H7 (cell line): ENCODE measurements at regions not wholly inside any gene's neighbourhood (a gene's known extent, or its start where the extent isn't known, plus 50 kb on each side); places are given as distances from the start of the nearest gene placed in this dataset.

Experiments
- DNase-seq: peaks from one replicate; pipeline ENCODE4 v3.0.0; 2012
- H3K27me3 ChIP-seq: 2 replicates; pipeline ENCODE4 v1.6.0; 2011; ENCODE audit warnings: mild to moderate bottlenecking, low read length; ENCODE audit not compliant: control insufficient read depth, insufficient read depth
- H3K36me3 ChIP-seq: replicated peaks from 2 replicates; pipeline ENCODE4 v1.5.1; 2011; ENCODE audit warnings: low read length; ENCODE audit not compliant: control insufficient read depth, insufficient read depth
- H3K4me3 ChIP-seq: 2 replicates; pipeline ENCODE4 v1.5.1; 2011; ENCODE audit warnings: low read depth, mild to moderate bottlenecking, control low read depth, low read length, moderate library complexity; ENCODE audit not compliant: insufficient read depth

GRCh38 chr10:62710182-62710581, 94.3 kb upstream of the ADO start:
- H3K36me3 ChIP-seq: no peaks in the 10 kb centered on the region
- no peak overlapping the region for H3K4me3 ChIP-seq
- H3K27me3 ChIP-seq: no peaks in the 10 kb centered on the region
- DNase-seq: no peak

DNA sequence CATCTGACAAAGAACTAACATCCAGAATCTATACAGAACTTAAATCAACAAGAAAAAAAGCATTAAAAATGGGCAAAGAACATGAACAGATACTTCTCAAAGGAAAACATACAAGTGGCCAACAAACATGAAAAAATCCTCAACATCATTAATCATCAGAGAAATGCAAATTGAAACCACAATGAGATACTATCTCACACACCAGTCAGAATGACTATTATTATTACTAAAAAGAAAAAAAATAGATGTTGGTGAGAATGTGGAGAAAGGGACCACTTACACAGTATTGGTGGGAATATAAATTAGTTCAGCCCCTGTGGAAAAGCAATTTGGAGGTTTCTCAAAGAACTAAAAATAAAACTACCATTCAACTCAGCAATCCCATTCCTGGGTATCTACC, 89.1 kb upstream of the ADO start:
- Histone ChIP-seq H3K27me3 (no peaks in the 10 kb centered on the region), H3K36me3 (no peaks in the 10 kb centered on the region), H3K4me3 (no peak overlapping the region)
- DNase-seq: no peak

DNA sequence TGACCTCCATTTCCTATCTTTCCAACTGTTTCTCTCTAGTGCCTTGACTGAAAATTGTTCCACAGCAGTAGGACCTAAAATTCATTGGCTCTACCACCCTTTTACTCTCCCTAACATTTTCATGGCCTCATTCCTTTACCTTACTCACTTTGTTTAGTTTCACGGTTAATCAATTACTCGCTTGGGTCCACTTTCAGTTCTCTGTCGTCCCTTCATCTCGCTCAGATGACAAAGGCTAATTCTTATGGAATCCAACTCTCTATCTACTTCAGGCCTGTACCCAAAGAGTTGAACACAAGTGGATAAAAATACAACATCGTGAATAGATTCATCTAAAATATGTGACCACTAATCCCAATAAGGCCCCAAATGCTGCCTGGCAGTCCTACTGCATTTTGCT, 85.9 kb upstream of the ADO start:
- H3K36me3 ChIP-seq: no peaks in the 10 kb centered on the region
- DNase-seq: no peak
- no peak overlapping the region for H3K4me3 ChIP-seq
- H3K27me3 ChIP-seq: no peaks in the 10 kb centered on the region

DNA sequence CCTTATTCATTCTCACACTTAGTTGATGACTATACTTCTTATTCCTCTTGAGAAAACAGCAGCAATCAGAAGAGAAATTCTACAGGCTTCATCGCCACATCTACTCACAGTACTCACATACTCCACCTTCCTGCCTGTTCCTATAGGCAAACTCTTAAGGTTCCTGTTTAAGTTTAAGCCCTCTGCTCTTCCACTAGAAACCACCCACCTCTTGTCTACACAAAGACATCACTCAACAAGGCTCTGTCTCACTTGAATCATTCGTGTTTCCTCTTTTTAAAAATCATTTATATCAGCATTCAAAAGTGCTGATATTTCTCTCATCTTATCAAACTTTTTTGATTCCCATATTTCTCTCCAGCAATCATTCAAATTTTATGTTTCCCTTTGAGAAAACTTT, 85.5 kb upstream of the ADO start:
- no peak overlapping the region for H3K4me3 ChIP-seq
- no peaks in the 10 kb centered on the region for H3K36me3 ChIP-seq
- no peak for DNase-seq
- H3K27me3 ChIP-seq: no peaks in the 10 kb centered on the region

DNA sequence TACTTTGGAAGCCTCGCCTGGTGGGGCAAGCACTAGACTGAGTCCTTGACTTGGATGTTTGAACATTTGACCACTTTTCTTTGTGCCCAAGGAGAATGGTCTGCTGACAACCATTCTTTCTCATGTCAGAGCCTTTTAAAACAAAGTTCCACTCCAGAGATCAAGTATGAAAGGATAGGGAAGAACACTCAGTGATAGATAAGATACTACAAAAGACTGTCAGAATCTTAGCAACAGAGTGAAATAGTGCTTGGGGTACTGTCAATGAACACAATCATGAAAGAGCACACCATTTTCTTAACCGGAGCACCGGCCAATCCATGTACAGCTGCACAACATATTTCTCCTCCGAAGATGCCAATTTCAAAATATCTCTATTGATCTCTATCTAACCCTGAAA, 82.8 kb upstream of the ADO start:
- no peaks in the 10 kb centered on the region for H3K36me3 ChIP-seq
- no peaks in the 10 kb centered on the region for H3K27me3 ChIP-seq
- H3K4me3 ChIP-seq: no peak overlapping the region
- no peak for DNase-seq

DNA sequence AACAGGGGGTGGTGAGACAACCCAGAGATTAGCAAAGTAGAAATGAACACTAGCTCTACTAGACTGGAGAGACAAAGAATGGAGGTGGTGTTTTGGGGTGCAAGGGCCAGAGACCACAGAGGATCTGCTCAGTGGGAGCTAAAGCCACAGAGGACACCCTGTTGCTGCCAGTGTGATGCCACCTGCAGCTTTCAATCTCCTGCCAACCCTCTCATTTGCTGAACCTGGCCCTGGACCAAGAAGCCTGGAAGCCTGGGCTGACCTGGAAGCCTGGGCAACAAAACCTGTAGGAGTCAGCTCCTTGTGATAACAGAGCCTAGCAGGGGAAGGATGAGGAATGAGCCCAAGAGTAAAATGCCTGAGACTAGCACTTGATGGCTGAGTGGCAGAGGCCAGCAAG, 81.1 kb upstream of the ADO start:
- Histone ChIP-seq H3K27me3 (no peaks in the 10 kb centered on the region), H3K36me3 (no peaks in the 10 kb centered on the region), H3K4me3 (no peak overlapping the region)
- DNase-seq: no peak

DNA sequence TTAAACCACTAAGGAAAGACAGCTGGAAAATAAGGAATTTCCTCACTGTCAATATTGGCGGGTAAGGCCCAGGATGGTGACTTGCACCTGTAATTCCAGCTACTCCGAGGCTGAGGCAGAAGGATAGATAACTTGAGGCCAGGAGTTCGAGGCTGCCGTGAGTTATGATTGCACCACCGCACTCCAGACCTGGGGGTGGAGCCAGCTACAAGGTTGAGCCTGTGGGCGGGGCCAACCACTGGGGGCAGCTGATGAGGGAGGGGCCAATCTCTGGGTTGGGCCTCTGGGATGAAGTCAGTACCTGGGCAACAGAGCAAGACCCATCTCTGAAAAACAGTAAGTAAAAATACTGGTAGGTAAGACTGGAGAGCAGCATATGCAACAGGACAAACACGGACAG, 80.1 kb upstream of the ADO start:
- no peaks in the 10 kb centered on the region for H3K36me3 ChIP-seq
- no peak for DNase-seq
- H3K4me3 ChIP-seq: no peak overlapping the region
- H3K27me3 ChIP-seq: no peaks in the 10 kb centered on the region

DNA sequence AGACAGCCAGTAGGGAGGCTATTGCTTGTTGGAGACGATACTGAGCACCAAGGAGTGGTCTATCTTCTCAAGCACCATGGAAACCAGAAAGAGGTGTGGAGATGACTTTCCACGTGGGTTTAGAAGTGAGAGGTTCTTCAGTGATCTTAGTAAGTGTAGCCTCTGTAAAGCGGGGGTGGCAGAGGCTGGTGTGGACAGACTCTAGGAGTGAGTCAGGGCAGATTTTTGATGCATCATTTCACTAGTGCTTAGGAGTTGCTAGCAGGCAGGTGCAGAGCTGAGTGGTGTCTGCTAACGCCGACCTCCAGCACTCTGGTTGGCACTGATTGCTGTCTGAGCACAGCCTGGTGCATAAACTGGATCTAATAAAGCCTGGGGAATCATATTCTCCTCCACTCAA, 78.4 kb upstream of the ADO start:
- no peak overlapping the region for H3K4me3 ChIP-seq
- no peaks in the 10 kb centered on the region for H3K36me3 ChIP-seq
- no peak for DNase-seq
- H3K27me3 ChIP-seq: no peaks in the 10 kb centered on the region

DNA sequence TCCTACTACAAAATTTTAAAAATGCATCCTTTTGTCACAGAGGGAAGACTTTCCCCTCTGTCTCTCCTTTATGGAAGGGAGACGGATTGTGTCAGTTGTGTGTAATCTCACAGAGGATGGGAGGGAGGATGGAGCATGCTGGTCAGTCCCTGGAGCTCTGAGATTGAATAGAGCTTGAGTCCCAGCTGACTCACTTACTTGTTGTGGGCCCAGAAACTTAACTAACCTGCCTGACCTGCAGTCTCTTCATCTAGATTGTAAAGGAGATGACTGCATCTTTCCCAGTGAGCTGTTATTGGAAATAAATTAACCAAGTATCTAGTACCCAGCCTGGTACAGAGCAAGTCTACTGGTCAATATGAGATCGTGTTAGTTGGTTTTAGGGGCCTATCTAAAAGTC, 77.9 kb upstream of the ADO start:
- Histone ChIP-seq H3K27me3 (no peaks in the 10 kb centered on the region), H3K4me3 (no peak overlapping the region), H3K36me3 (no peaks in the 10 kb centered on the region)
- DNase-seq: no peak

- H3K36me3 ChIP-seq: no peaks in the 10 kb centered on the region
- H3K27me3 ChIP-seq: no peaks in the 10 kb centered on the region
- DNase-seq: no peak
- H3K4me3 ChIP-seq: no peak overlapping the region
Measured at GRCh38 chr10:62727934-62728333, 76.6 kb upstream of the ADO start.

DNA sequence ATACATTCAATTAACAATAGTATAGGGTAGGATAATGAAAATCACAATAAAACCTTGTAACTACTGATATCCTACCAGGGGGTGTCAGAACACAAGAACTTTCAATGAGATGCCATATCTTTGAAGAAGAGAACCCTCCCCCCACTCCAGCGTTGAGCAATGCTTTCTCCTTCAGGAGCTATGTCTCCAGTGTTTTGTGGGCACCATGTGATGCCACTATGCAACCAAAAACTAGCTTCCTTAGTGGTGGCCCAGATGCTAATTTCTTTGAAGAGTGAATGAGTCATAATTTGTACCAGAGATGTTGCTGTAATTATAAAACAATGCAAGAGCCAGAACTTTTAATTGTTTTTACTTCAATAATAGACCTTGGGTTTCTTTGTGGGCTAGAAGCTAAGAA, 76.0 kb upstream of the ADO start:
- no peak for DNase-seq
- Histone ChIP-seq H3K36me3 (no peaks in the 10 kb centered on the region), H3K27me3 (no peaks in the 10 kb centered on the region), H3K4me3 (no peak overlapping the region)

DNA sequence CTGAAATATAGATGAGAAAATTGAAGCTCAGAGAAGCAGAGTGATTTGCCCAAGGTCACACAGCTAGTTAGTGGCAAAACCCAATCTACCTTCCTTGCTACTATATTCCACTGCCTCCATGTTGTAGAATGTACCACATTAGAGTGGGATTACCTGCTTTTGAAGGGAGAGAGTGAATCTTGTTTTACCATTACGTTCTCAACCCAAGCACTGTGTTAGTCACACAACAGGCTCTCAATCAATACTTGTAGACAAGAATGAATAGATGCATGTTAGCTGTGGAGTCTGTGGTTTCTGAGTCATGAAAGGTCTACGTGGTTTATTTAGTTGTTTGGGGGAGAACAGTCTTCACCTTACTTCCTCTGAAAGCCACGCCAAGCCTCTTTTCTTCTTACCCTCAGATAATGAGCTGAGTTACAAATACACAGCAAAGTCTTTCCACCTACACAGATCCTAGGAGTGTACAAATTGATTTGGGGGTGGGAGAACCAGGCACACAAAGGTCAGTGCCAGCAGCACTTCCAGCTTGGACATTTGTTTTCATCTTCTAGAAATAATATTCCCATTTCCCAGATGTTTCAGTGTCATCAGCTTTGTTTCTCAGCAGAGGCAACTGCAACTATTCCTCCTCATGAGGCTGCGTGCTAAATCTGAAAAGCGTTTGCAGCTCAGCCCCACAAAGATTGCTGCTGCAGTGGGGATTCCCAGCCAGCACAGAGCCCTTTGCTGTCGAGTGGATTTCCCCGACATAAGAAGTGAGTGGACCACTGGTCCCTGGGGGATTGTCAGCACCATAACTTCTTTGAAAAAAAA, 71.5 kb upstream of the ADO start:
- no peaks in the 10 kb centered on the region; the same call in 1 of the 2 replicates for H3K27me3 ChIP-seq
- DNase-seq: no peak
- H3K36me3 ChIP-seq: no peaks in the 10 kb centered on the region
- H3K4me3 ChIP-seq: no peak overlapping the region

DNA sequence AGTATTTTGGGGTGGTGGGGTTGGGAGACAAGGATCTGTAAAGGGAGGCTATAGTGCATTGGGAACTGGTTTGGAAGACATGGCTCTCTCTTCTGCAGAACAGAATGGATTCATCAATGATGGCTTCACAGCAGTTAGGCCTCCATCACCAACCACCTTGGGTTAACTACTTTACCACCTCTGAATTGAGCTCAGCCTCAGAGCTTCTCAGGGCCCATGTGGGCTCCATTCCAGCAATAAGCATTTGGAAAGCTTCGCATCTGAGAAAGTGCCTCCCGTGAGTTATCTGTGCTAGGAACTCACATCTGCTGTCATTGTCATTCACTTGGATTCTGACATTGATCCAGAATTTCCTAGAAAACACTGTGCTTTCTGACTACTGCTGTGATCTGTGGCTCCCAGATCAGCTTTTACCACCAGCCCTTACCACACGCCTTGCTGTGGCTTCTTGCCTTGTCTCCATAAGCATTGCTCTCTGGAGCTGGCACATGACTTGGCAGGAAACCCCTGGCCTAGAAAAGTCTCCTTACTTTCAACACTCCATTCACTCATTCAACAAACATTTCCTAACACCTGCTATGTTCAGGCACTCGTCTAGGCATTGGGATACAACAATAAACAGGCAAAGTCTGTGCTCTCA, 70.7 kb upstream of the ADO start:
- Histone ChIP-seq H3K4me3 (no peak overlapping the region), H3K36me3 (no peaks in the 10 kb centered on the region), H3K27me3 (no peaks in the 10 kb centered on the region; the same call in 1 of the 2 replicates)
- no peak for DNase-seq

- Histone ChIP-seq H3K4me3 (no peak overlapping the region), H3K27me3 (no peaks in the 10 kb centered on the region; the same call in 1 of the 2 replicates), H3K36me3 (no peaks in the 10 kb centered on the region)
- no peak for DNase-seq
Measured at GRCh38 chr10:62734781-62735463, 69.6 kb upstream of the ADO start.
